ENCODE measurements at regions not wholly inside any gene's neighbourhood (a gene's known extent, or its start where the extent isn't known, plus 50 kb on each side); places are given as distances from the start of the nearest gene placed in this dataset.

- no peak for DNase-seq (ENCODE audit: extremely low read depth, low read depth)
- TF ChIP-seq CTCF (IDR thresholded peaks at IDR 0.05; ENCODE audit: low read depth, low read length), result no peak
Measured at GRCh38 chrX:39592776-39593175, 505.0 kb downstream of the BCOR start.

GRCh38 chrX:39595977-39596376 is 501.8 kb downstream of the BCOR start:
- no peak for DNase-seq (ENCODE audit: extremely low read depth, low read depth)
- no peak for TF ChIP-seq CTCF (IDR thresholded peaks at IDR 0.05; ENCODE audit: low read depth, low read length)

- no peak for DNase-seq (ENCODE audit: extremely low read depth, low read depth)
- no peak for TF ChIP-seq CTCF (IDR thresholded peaks at IDR 0.05; ENCODE audit: low read depth, low read length)
Measured at GRCh38 chrX:39596437-39596836, 501.3 kb downstream of the BCOR start.

- DNase-seq (ENCODE audit: extremely low read depth, low read depth), result no peak
- no peak for TF ChIP-seq CTCF (IDR thresholded peaks at IDR 0.05; ENCODE audit: low read depth, low read length)
Measured at GRCh38 chrX:39599339-39599738, 498.4 kb downstream of the BCOR start.

GRCh38 chrX:39600222-39600621 is 497.5 kb downstream of the BCOR start:
- TF ChIP-seq CTCF (IDR thresholded peaks at IDR 0.05; ENCODE audit: low read depth, low read length), result no peak
- DNase-seq (ENCODE audit: extremely low read depth, low read depth), result no peak

GRCh38 chrX:39601231-39602177 is 496.3 kb downstream of the BCOR start:
- no peak for DNase-seq (ENCODE audit: extremely low read depth, low read depth)
- no peak for TF ChIP-seq CTCF (IDR thresholded peaks at IDR 0.05; ENCODE audit: low read depth, low read length)

GRCh38 chrX:39602195-39602594 is 495.6 kb downstream of the BCOR start:
- TF ChIP-seq CTCF (IDR thresholded peaks at IDR 0.05; ENCODE audit: low read depth, low read length), result no peak
- DNase-seq (ENCODE audit: extremely low read depth, low read depth), result no peak

All from AG09319 (cell line).